ENCODE measurements at regions not wholly inside any gene's neighbourhood (a gene's known extent, or its start where the extent isn't known, plus 50 kb on each side); places are given as distances from the start of the nearest gene placed in this dataset.

DNA sequence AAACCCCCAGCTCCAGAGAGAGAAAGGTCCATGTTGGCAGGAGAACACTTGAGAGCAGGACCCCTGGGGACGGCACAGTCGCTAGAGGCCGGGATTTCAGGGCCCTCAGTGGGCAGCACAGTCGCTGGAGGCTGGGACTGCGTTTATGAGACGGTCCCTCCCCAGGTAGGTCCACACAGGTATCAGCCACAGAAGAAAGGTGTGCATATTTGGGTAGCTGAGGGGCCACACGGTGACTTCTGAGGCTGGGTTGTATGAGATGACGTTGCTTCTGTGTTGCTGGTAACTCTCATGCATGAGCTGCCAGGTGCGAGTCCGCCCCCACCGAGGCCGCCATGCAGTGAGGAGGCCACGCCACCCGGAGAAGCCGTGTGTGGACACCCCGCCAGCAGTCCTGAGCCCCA lies 56.9 kb upstream of the PPP2R2D start:
- TF ChIP-seq EP300 (IDR thresholded peaks at IDR 0.05) (no peak), POLR2A (IDR thresholded peaks at IDR 0.05) (no peak)
